ENCODE measurements at regions not wholly inside any gene's neighbourhood (a gene's known extent, or its start where the extent isn't known, plus 50 kb on each side); places are given as distances from the start of the nearest gene placed in this dataset.

DNA sequence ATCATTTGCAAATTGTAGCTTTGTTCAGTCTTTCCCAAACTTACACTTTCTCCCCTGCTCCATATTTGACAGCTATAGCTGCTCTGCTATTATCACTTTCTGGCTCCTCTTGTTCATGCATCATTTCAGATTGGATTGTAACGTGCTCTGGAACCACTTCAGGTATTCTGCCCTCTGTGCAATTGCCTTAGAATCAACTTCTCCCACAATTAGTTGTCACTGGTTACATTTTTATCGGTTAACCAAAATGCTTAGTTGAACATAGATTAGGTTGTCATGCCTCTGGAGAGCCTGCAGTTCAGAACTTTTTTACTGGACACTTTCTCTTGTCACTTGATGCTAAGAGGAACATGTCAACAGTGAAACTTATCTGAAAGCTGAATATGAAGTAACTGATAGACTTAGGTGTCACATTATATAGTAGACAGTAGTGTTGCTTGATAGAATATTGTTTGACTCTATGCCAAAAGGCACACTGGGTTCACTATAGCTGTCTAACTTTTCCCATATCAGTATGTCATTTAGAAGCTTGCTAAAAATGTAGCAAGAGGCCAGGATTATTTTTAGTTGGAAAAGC, 127.7 kb upstream of the PTPRK start:
- POLR2A ChIA-PET = no interaction called here

GRCh38 chr6:128642132-128642531, 121.7 kb upstream of the PTPRK start:
- H3K4me3 ChIP-seq (ENCODE audit: low read depth, low read length) = no peak overlapping the region
- TF ChIP-seq CTCF (IDR thresholded peaks at IDR 0.05; ENCODE audit: low read depth, low read length) = no peak
- ChIA-PET CTCF (no interaction called here), POLR2A (no interaction called here)
- no peak overlapping the region for H3K27ac ChIP-seq (ENCODE audit: low read depth, low read length)
- no peak for DNase-seq (ENCODE audit: low read depth, low spot score)
- no peaks in the 10 kb centered on the region for H3K27me3 ChIP-seq (ENCODE audit: control insufficient read depth, insufficient read depth, low read length)
- no peaks in the 10 kb centered on the region for H3K9me3 ChIP-seq (ENCODE audit: control insufficient read depth, insufficient read depth, low read length)

More for the DNA sequence above, 127.7 kb upstream of the PTPRK start:
- no peak for DNase-seq (ENCODE audit: low read depth, low spot score)
- H3K27ac ChIP-seq (ENCODE audit: low read depth, low read length) = no peak overlapping the region
- CTCF ChIA-PET = no interaction called here
- no peaks in the 10 kb centered on the region for H3K9me3 ChIP-seq (ENCODE audit: control insufficient read depth, insufficient read depth, low read length)
- no peak for TF ChIP-seq CTCF (IDR thresholded peaks at IDR 0.05; ENCODE audit: low read depth, low read length)
- no peak overlapping the region for H3K4me3 ChIP-seq (ENCODE audit: low read depth, low read length)
- H3K27me3 ChIP-seq (ENCODE audit: control insufficient read depth, insufficient read depth, low read length) = no peaks in the 10 kb centered on the region

DNA sequence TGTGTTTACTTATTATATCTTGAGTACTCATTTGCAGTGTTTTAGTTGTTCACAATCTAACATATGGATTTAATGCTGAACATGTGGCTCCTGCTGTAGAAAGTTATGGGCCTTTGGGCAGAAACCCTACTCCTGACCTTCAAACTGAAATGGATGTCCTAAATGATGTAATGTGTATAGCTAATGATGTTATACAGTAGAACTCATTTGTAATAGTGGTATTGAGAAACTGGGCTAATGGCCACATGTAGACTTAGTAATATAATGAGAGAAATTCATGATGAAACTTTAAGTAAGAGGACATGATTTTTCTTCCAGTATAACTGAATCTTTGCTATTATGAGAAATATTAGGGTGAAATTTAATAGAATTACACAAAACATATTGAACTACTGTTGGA, 121.3 kb upstream of the PTPRK start:
- TF ChIP-seq CTCF (IDR thresholded peaks at IDR 0.05; ENCODE audit: low read depth, low read length) = no peak
- Histone ChIP-seq H3K27ac (ENCODE audit: low read depth, low read length) (no peak overlapping the region), H3K4me3 (ENCODE audit: low read depth, low read length) (no peak overlapping the region), H3K9me3 (ENCODE audit: control insufficient read depth, insufficient read depth, low read length) (no peaks in the 10 kb centered on the region), H3K27me3 (ENCODE audit: control insufficient read depth, insufficient read depth, low read length) (no peaks in the 10 kb centered on the region)
- ChIA-PET CTCF (no interaction called here), POLR2A (no interaction called here)
- peak; percentile 26 for DNase-seq (ENCODE audit: low read depth, low spot score)

GRCh38 chr6:128638817-128639216, 118.4 kb upstream of the PTPRK start:
- Histone ChIP-seq H3K27ac (ENCODE audit: low read depth, low read length) (no peak overlapping the region), H3K27me3 (ENCODE audit: control insufficient read depth, insufficient read depth, low read length) (no peaks in the 10 kb centered on the region), H3K9me3 (ENCODE audit: control insufficient read depth, insufficient read depth, low read length) (no peaks in the 10 kb centered on the region), H3K4me3 (ENCODE audit: low read depth, low read length) (no peak overlapping the region)
- CTCF ChIA-PET = no interaction called here
- no peak for DNase-seq (ENCODE audit: low read depth, low spot score)
- TF ChIP-seq CTCF (IDR thresholded peaks at IDR 0.05; ENCODE audit: low read depth, low read length) = no peak
- POLR2A ChIA-PET = no interaction called here

GRCh38 chr6:128635219-128635618, 114.8 kb upstream of the PTPRK start:
- H3K9me3 ChIP-seq (ENCODE audit: control insufficient read depth, insufficient read depth, low read length) = no peaks in the 10 kb centered on the region
- no peaks in the 10 kb centered on the region for H3K27me3 ChIP-seq (ENCODE audit: control insufficient read depth, insufficient read depth, low read length)
- H3K4me3 ChIP-seq (ENCODE audit: low read depth, low read length) = no peak overlapping the region
- DNase-seq (ENCODE audit: low read depth, low spot score) = no peak
- TF ChIP-seq CTCF (IDR thresholded peaks at IDR 0.05; ENCODE audit: low read depth, low read length) = no peak
- POLR2A ChIA-PET = no interaction called here
- H3K27ac ChIP-seq (ENCODE audit: low read depth, low read length) = no peak overlapping the region
- CTCF ChIA-PET = no interaction called here

All from AG04450 (cell line).